ENCODE measurements at regions not wholly inside any gene's neighbourhood (a gene's known extent, or its start where the extent isn't known, plus 50 kb on each side); places are given as distances from the start of the nearest gene placed in this dataset.

DNA sequence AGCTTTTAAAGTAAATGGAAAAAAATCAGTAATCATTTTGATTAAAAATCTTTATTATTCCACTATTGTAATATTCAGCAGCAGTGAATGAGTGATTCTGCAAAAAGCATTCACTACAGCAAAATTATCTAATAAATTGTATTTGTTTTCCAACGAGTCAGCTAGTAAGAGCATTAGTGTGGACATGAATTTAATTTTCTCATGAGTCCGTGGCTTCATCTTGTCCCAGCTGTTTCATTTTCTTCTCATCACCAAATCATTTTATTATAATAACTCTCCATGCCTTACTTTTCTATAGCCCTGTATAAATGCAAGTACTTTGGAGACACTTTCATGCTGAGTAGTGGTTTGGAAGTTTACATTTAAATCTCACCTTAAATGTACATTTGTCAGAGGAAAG is 66.2 kb downstream of the FANCF start:
- H3K36me3 ChIP-seq (ENCODE audit: insufficient read depth, low read length): no peaks in the 10 kb centered on the region
- no peak overlapping the region for H3K9ac ChIP-seq (ENCODE audit: low read depth, low read length, poor library complexity, severe bottlenecking)
- H3K4me2 ChIP-seq (ENCODE audit: low read depth, low read length, poor library complexity, severe bottlenecking): no peak overlapping the region
- H2AFZ ChIP-seq (ENCODE audit: low read length): no peak overlapping the region
- TF ChIP-seq EZH2phosphoT487 (IDR thresholded peaks at IDR 0.05; ENCODE audit: borderline replicate concordance): no peak
- no peaks in the 10 kb centered on the region for H3K79me2 ChIP-seq (ENCODE audit: insufficient read depth, low read length)
- H3K4me3 ChIP-seq (ENCODE audit: low read length, poor library complexity, severe bottlenecking): no peak overlapping the region
- no peaks in the 10 kb centered on the region for H3K27me3 ChIP-seq (ENCODE audit: insufficient read depth, low read length, poor library complexity, severe bottlenecking)
- H3K4me1 ChIP-seq (ENCODE audit: insufficient read depth, low read length, poor library complexity, severe bottlenecking): no peaks in the 10 kb centered on the region
- no peaks in the 10 kb centered on the region for H3K9me3 ChIP-seq (ENCODE audit: insufficient read depth, low read depth, low read length)
- H3F3A ChIP-seq (ENCODE audit: low read depth): no peaks in the 10 kb centered on the region
- H4K20me1 ChIP-seq (ENCODE audit: insufficient read depth, low read length, poor library complexity, severe bottlenecking): no peaks in the 10 kb centered on the region
- H3K9me2 ChIP-seq (replicated peaks; ENCODE audit: low read depth, low read length): no peaks in the 10 kb centered on the region

DNA sequence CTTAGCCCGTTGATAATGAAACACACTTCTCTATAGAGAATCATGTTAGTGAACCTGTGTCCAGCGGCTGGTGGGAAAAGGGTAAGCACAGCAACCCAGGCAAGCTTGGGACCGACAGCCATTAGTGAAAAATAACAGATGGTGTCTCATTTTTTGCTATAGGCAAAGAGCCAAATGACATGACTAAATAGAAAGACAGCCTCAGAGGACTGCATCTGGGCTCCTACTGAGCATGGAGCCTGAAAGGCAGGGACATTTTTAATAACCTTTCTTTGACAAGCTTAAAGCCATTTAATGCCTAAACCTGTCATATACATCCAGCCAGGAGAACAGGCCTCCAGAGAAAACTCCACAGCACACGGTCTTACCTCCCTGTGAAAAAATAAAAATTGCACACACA is 67.0 kb downstream of the FANCF start:
- no peak for TF ChIP-seq EZH2phosphoT487 (IDR thresholded peaks at IDR 0.05; ENCODE audit: borderline replicate concordance)
- TF ChIP-seq, protein P1, sequence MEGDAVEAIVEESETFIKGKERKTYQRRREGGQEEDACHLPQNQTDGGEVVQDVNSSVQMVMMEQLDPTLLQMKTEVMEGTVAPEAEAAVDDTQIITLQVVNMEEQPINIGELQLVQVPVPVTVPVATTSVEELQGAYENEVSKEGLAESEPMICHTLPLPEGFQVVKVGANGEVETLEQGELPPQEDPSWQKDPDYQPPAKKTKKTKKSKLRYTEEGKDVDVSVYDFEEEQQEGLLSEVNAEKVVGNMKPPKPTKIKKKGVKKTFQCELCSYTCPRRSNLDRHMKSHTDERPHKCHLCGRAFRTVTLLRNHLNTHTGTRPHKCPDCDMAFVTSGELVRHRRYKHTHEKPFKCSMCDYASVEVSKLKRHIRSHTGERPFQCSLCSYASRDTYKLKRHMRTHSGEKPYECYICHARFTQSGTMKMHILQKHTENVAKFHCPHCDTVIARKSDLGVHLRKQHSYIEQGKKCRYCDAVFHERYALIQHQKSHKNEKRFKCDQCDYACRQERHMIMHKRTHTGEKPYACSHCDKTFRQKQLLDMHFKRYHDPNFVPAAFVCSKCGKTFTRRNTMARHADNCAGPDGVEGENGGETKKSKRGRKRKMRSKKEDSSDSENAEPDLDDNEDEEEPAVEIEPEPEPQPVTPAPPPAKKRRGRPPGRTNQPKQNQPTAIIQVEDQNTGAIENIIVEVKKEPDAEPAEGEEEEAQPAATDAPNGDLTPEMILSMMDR (conservative IDR thresholded peaks at IDR 0.05; ENCODE audit: low read length): no peak
- no peaks in the 10 kb centered on the region for H3K27me3 ChIP-seq (ENCODE audit: insufficient read depth, low read length, poor library complexity, severe bottlenecking)
- H3K9me3 ChIP-seq (ENCODE audit: insufficient read depth, low read depth, low read length): no peaks in the 10 kb centered on the region
- no peak overlapping the region for H3K4me2 ChIP-seq (ENCODE audit: low read depth, low read length, poor library complexity, severe bottlenecking)
- H3K4me3 ChIP-seq (ENCODE audit: low read length, poor library complexity, severe bottlenecking): no peak overlapping the region
- H3K36me3 ChIP-seq (ENCODE audit: insufficient read depth, low read length): no peaks in the 10 kb centered on the region
- H3K9me2 ChIP-seq (replicated peaks; ENCODE audit: low read depth, low read length): no peaks in the 10 kb centered on the region
- no peaks in the 10 kb centered on the region for H3F3A ChIP-seq (ENCODE audit: low read depth)
- no peak overlapping the region for H2AFZ ChIP-seq (ENCODE audit: low read length)
- no peaks in the 10 kb centered on the region for H4K20me1 ChIP-seq (ENCODE audit: insufficient read depth, low read length, poor library complexity, severe bottlenecking)
- H3K79me2 ChIP-seq (ENCODE audit: insufficient read depth, low read length): no peaks in the 10 kb centered on the region
- no peak overlapping the region for H3K9ac ChIP-seq (ENCODE audit: low read depth, low read length, poor library complexity, severe bottlenecking)
- no peaks in the 10 kb centered on the region for H3K4me1 ChIP-seq (ENCODE audit: insufficient read depth, low read length, poor library complexity, severe bottlenecking)

DNA sequence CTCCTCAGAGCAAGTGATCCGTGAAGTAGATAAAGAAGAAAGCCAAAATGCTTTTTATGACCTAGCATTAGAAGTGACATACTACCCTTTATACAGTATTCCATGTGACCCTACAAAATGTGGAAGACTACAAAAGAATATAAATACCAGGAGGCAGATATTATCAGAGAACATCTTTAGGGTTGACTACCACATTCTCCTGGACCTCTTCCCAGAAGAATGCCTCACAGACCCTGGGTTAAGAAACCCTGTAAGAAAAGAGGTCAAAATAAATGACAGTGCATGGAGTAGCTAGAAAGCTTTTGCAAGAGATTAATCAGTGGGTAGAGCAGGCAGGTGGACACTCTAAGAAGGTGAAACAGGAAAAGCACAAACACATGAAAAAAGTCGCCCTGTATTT is 69.2 kb downstream of the FANCF start:
- H3K36me3 ChIP-seq (ENCODE audit: insufficient read depth, low read length): no peaks in the 10 kb centered on the region
- H3K4me2 ChIP-seq (ENCODE audit: low read depth, low read length, poor library complexity, severe bottlenecking): no peak overlapping the region
- H3K27me3 ChIP-seq (ENCODE audit: insufficient read depth, low read length, poor library complexity, severe bottlenecking): no peaks in the 10 kb centered on the region
- H3K9me3 ChIP-seq (ENCODE audit: insufficient read depth, low read depth, low read length): no peaks in the 10 kb centered on the region
- H2AFZ ChIP-seq (ENCODE audit: low read length): no peak overlapping the region
- H3K79me2 ChIP-seq (ENCODE audit: insufficient read depth, low read length): no peaks in the 10 kb centered on the region
- no peaks in the 10 kb centered on the region for H3K9me2 ChIP-seq (replicated peaks; ENCODE audit: low read depth, low read length)
- no peaks in the 10 kb centered on the region for H3K4me1 ChIP-seq (ENCODE audit: insufficient read depth, low read length, poor library complexity, severe bottlenecking)
- H3K9ac ChIP-seq (ENCODE audit: low read depth, low read length, poor library complexity, severe bottlenecking): no peak overlapping the region
- no peaks in the 10 kb centered on the region for H3F3A ChIP-seq (ENCODE audit: low read depth)
- TF ChIP-seq EZH2phosphoT487 (IDR thresholded peaks at IDR 0.05; ENCODE audit: borderline replicate concordance): no peak
- TF ChIP-seq, protein P1 (conservative IDR thresholded peaks at IDR 0.05; ENCODE audit: low read length): no peak
- no peak overlapping the region for H3K4me3 ChIP-seq (ENCODE audit: low read length, poor library complexity, severe bottlenecking)
- no peaks in the 10 kb centered on the region for H4K20me1 ChIP-seq (ENCODE audit: insufficient read depth, low read length, poor library complexity, severe bottlenecking)

DNA sequence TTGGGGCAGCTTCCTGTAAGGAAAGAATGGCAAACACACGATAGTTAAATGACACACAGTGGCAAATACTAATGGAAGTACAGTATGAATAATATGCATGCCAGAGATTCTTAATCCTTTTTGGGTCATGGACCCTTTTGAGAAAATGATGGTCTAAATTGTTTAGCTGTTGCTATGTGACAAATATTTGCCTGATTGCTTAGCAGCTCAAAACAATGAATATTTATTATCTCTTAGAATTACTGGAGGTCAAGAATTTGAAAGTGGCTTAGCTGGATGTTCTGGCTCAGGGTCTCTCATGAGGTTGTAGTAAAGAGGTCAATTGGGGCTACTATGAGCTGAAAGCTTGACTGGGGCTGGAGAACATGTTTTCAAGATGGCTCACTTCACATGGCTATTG is 69.7 kb downstream of the FANCF start:
- Histone ChIP-seq H4K20me1 (ENCODE audit: insufficient read depth, low read length, poor library complexity, severe bottlenecking) (no peaks in the 10 kb centered on the region), H3K4me3 (ENCODE audit: low read length, poor library complexity, severe bottlenecking) (no peak overlapping the region), H3F3A (ENCODE audit: low read depth) (no peaks in the 10 kb centered on the region), H3K9me3 (ENCODE audit: insufficient read depth, low read depth, low read length) (no peaks in the 10 kb centered on the region), H3K9ac (ENCODE audit: low read depth, low read length, poor library complexity, severe bottlenecking) (no peak overlapping the region), H3K4me1 (ENCODE audit: insufficient read depth, low read length, poor library complexity, severe bottlenecking) (no peaks in the 10 kb centered on the region), H3K27me3 (ENCODE audit: insufficient read depth, low read length, poor library complexity, severe bottlenecking) (no peaks in the 10 kb centered on the region), H3K9me2 (replicated peaks; ENCODE audit: low read depth, low read length) (no peaks in the 10 kb centered on the region), H3K4me2 (ENCODE audit: low read depth, low read length, poor library complexity, severe bottlenecking) (no peak overlapping the region), H3K79me2 (ENCODE audit: insufficient read depth, low read length) (no peaks in the 10 kb centered on the region), H3K36me3 (ENCODE audit: insufficient read depth, low read length) (no peaks in the 10 kb centered on the region), H2AFZ (ENCODE audit: low read length) (no peak overlapping the region)
- TF ChIP-seq, protein P1 (conservative IDR thresholded peaks at IDR 0.05; ENCODE audit: low read length): no peak
- no peak for TF ChIP-seq EZH2phosphoT487 (IDR thresholded peaks at IDR 0.05; ENCODE audit: borderline replicate concordance)

Measured in Loucy (cell line).